ENCODE measurements at regions not wholly inside any gene's neighbourhood (a gene's known extent, or its start where the extent isn't known, plus 50 kb on each side); places are given as distances from the start of the nearest gene placed in this dataset.
"Not testable (repeated sequence)": the region's sequence is repeated elsewhere in the genome, so short reads cannot be mapped to it uniquely, and the experiment has no call there.

- H3K79me2 ChIP-seq (ENCODE audit: control insufficient read depth, insufficient read depth, low read length, unreplicated experiment); H3K27ac ChIP-seq (ENCODE audit: low read depth, low read length); H3K36me3 ChIP-seq (ENCODE audit: insufficient read depth, low read length); H3K4me3 ChIP-seq (ENCODE audit: low read depth, low read length); H2AFZ ChIP-seq (ENCODE audit: low read length, unreplicated experiment); H3K27me3 ChIP-seq (ENCODE audit: insufficient read depth, low read length); H3K4me1 ChIP-seq (ENCODE audit: control insufficient read depth, insufficient read depth, low read length, unreplicated experiment): not testable (repeated sequence)
Observed at GRCh38 chr1:72987871-72988270, 705.5 kb upstream of the NEGR1 start.

- H3K27ac ChIP-seq (ENCODE audit: low read depth, low read length), result no peak overlapping the region
- no peaks in the 10 kb centered on the region for H3K79me2 ChIP-seq (ENCODE audit: control insufficient read depth, insufficient read depth, low read length, unreplicated experiment)
- no peak overlapping the region for H3K4me3 ChIP-seq (ENCODE audit: low read depth, low read length)
Observed at GRCh38 chr1:72986591-72987290, 704.4 kb upstream of the NEGR1 start.

GRCh38 chr1:72985024-72985423 lies 702.7 kb upstream of the NEGR1 start:
- H2AFZ ChIP-seq (ENCODE audit: low read length, unreplicated experiment); H3K4me3 ChIP-seq (ENCODE audit: low read depth, low read length); H3K27ac ChIP-seq (ENCODE audit: low read depth, low read length); H3K4me1 ChIP-seq (ENCODE audit: control insufficient read depth, insufficient read depth, low read length, unreplicated experiment); H3K36me3 ChIP-seq (ENCODE audit: insufficient read depth, low read length); H3K27me3 ChIP-seq (ENCODE audit: insufficient read depth, low read length); H3K79me2 ChIP-seq (ENCODE audit: control insufficient read depth, insufficient read depth, low read length, unreplicated experiment): not testable (repeated sequence)

More at GRCh38 chr1:72986591-72987290, 704.4 kb upstream of the NEGR1 start:
- no peaks in the 10 kb centered on the region for H3K4me1 ChIP-seq (ENCODE audit: control insufficient read depth, insufficient read depth, low read length, unreplicated experiment)
- no peaks in the 10 kb centered on the region for H3K27me3 ChIP-seq (ENCODE audit: insufficient read depth, low read length)
- no peak overlapping the region for H2AFZ ChIP-seq (ENCODE audit: low read length, unreplicated experiment)
- H3K36me3 ChIP-seq (ENCODE audit: insufficient read depth, low read length), result no peaks in the 10 kb centered on the region

- not testable (repeated sequence) for H2AFZ ChIP-seq (ENCODE audit: low read length, unreplicated experiment); H3K4me1 ChIP-seq (ENCODE audit: control insufficient read depth, insufficient read depth, low read length, unreplicated experiment); H3K79me2 ChIP-seq (ENCODE audit: control insufficient read depth, insufficient read depth, low read length, unreplicated experiment); H3K4me3 ChIP-seq (ENCODE audit: low read depth, low read length); H3K27ac ChIP-seq (ENCODE audit: low read depth, low read length); H3K27me3 ChIP-seq (ENCODE audit: insufficient read depth, low read length); H3K36me3 ChIP-seq (ENCODE audit: insufficient read depth, low read length)
Observed at GRCh38 chr1:72983011-72983410, 700.7 kb upstream of the NEGR1 start.

GRCh38 chr1:72969461-72969860 lies 687.1 kb upstream of the NEGR1 start:
- H3K79me2 ChIP-seq (ENCODE audit: control insufficient read depth, insufficient read depth, low read length, unreplicated experiment), result no peaks in the 10 kb centered on the region
- no peak overlapping the region for H2AFZ ChIP-seq (ENCODE audit: low read length, unreplicated experiment)
- H3K27me3 ChIP-seq (ENCODE audit: insufficient read depth, low read length), result no peaks in the 10 kb centered on the region; the same call in 1 of the 2 replicates
- no peaks in the 10 kb centered on the region for H3K36me3 ChIP-seq (ENCODE audit: insufficient read depth, low read length)
- H3K4me3 ChIP-seq (ENCODE audit: low read depth, low read length), result no peak overlapping the region
- H3K4me1 ChIP-seq (ENCODE audit: control insufficient read depth, insufficient read depth, low read length, unreplicated experiment), result no peaks in the 10 kb centered on the region
- H3K27ac ChIP-seq (ENCODE audit: low read depth, low read length), result no peak overlapping the region

GRCh38 chr1:72954943-72955342 lies 672.6 kb upstream of the NEGR1 start:
- Histone ChIP-seq H3K27ac (ENCODE audit: low read depth, low read length) (no peak overlapping the region), H3K4me3 (ENCODE audit: low read depth, low read length) (no peak overlapping the region), H3K27me3 (ENCODE audit: insufficient read depth, low read length) (no peaks in the 10 kb centered on the region; the same call in 1 of the 2 replicates), H3K36me3 (ENCODE audit: insufficient read depth, low read length) (no peaks in the 10 kb centered on the region), H2AFZ (ENCODE audit: low read length, unreplicated experiment) (no peak overlapping the region), H3K4me1 (ENCODE audit: control insufficient read depth, insufficient read depth, low read length, unreplicated experiment) (no peaks in the 10 kb centered on the region), H3K79me2 (ENCODE audit: control insufficient read depth, insufficient read depth, low read length, unreplicated experiment) (no peaks in the 10 kb centered on the region)

- H3K27me3 ChIP-seq (ENCODE audit: insufficient read depth, low read length); H3K27ac ChIP-seq (ENCODE audit: low read depth, low read length); H3K4me3 ChIP-seq (ENCODE audit: low read depth, low read length); H3K79me2 ChIP-seq (ENCODE audit: control insufficient read depth, insufficient read depth, low read length, unreplicated experiment); H3K4me1 ChIP-seq (ENCODE audit: control insufficient read depth, insufficient read depth, low read length, unreplicated experiment); H3K36me3 ChIP-seq (ENCODE audit: insufficient read depth, low read length); H2AFZ ChIP-seq (ENCODE audit: low read length, unreplicated experiment): not testable (repeated sequence)
Observed at GRCh38 chr1:72950900-72951299, 668.6 kb upstream of the NEGR1 start.

- no peaks in the 10 kb centered on the region for H3K27me3 ChIP-seq (ENCODE audit: insufficient read depth, low read length)
- no peak overlapping the region for H3K27ac ChIP-seq (ENCODE audit: low read depth, low read length)
- no peak overlapping the region for H2AFZ ChIP-seq (ENCODE audit: low read length, unreplicated experiment)
- H3K79me2 ChIP-seq (ENCODE audit: control insufficient read depth, insufficient read depth, low read length, unreplicated experiment), result no peaks in the 10 kb centered on the region
- H3K4me1 ChIP-seq (ENCODE audit: control insufficient read depth, insufficient read depth, low read length, unreplicated experiment), result no peaks in the 10 kb centered on the region
- no peak overlapping the region for H3K4me3 ChIP-seq (ENCODE audit: low read depth, low read length)
- no peaks in the 10 kb centered on the region for H3K36me3 ChIP-seq (ENCODE audit: insufficient read depth, low read length)
Observed at GRCh38 chr1:72946903-72947499, 664.7 kb upstream of the NEGR1 start.

- peak overlapping the region; percentile 17; the same call in 1 of the 2 replicates for H3K4me3 ChIP-seq (ENCODE audit: low read depth, low read length)
- no peaks in the 10 kb centered on the region for H3K79me2 ChIP-seq (ENCODE audit: control insufficient read depth, insufficient read depth, low read length, unreplicated experiment)
- H3K27me3 ChIP-seq (ENCODE audit: insufficient read depth, low read length), result no peaks in the 10 kb centered on the region
- no peak overlapping the region for H3K27ac ChIP-seq (ENCODE audit: low read depth, low read length)
- no peaks in the 10 kb centered on the region for H3K36me3 ChIP-seq (ENCODE audit: insufficient read depth, low read length)
- H3K4me1 ChIP-seq (ENCODE audit: control insufficient read depth, insufficient read depth, low read length, unreplicated experiment), result no peaks in the 10 kb centered on the region
- H2AFZ ChIP-seq (ENCODE audit: low read length, unreplicated experiment), result peak overlapping the region; percentile 51
Observed at GRCh38 chr1:72942008-72942407, 659.7 kb upstream of the NEGR1 start.

- Histone ChIP-seq H3K4me1 (ENCODE audit: control insufficient read depth, insufficient read depth, low read length, unreplicated experiment) (no peaks in the 10 kb centered on the region), H3K27ac (ENCODE audit: low read depth, low read length) (no peak overlapping the region), H3K27me3 (ENCODE audit: insufficient read depth, low read length) (no peaks in the 10 kb centered on the region), H3K36me3 (ENCODE audit: insufficient read depth, low read length) (no peaks in the 10 kb centered on the region; the same call in 1 of the 2 replicates), H3K79me2 (ENCODE audit: control insufficient read depth, insufficient read depth, low read length, unreplicated experiment) (no peaks in the 10 kb centered on the region), H2AFZ (ENCODE audit: low read length, unreplicated experiment) (peak overlapping the region; percentile 46), H3K4me3 (ENCODE audit: low read depth, low read length) (no peak overlapping the region)
Observed at GRCh38 chr1:72938408-72938807, 656.1 kb upstream of the NEGR1 start.

- H3K79me2 ChIP-seq (ENCODE audit: control insufficient read depth, insufficient read depth, low read length, unreplicated experiment), result no peaks in the 10 kb centered on the region
- H2AFZ ChIP-seq (ENCODE audit: low read length, unreplicated experiment), result peak overlapping the region; percentile 46
- no peak overlapping the region for H3K27ac ChIP-seq (ENCODE audit: low read depth, low read length)
- H3K27me3 ChIP-seq (ENCODE audit: insufficient read depth, low read length), result no peaks in the 10 kb centered on the region
- H3K36me3 ChIP-seq (ENCODE audit: insufficient read depth, low read length), result no peaks in the 10 kb centered on the region; the same call in 1 of the 2 replicates
- no peak overlapping the region for H3K4me3 ChIP-seq (ENCODE audit: low read depth, low read length)
- no peaks in the 10 kb centered on the region for H3K4me1 ChIP-seq (ENCODE audit: control insufficient read depth, insufficient read depth, low read length, unreplicated experiment)
Observed at GRCh38 chr1:72937905-72938304, 655.6 kb upstream of the NEGR1 start.

Data from ACC112 (cell line).